ENCODE measurements at regions not wholly inside any gene's neighbourhood (a gene's known extent, or its start where the extent isn't known, plus 50 kb on each side); places are given as distances from the start of the nearest gene placed in this dataset.

- BruUV-seq (replicated peaks) = no TSS peak
- H3K9me3 ChIP-seq (ENCODE audit: control insufficient read depth, insufficient read depth, low read depth, low read length) = peaks cover 15% of the 10 kb centered on the region; the same call in 1 of the 2 replicates
- H3K4me3 ChIP-seq (ENCODE audit: low read depth in 2 of 2, low read length in 2 of 2) = no peak overlapping the region
- intact Hi-C loops (cut with micrococcal nuclease; ENCODE audit: unreplicated experiment) (no loop called here), in situ Hi-C loops (cut with HindIII; ENCODE audit: low pct_unique_long_range_greater_than_20kb, low sequenced_read_pairs) (no loop called here)
- POLR2A ChIA-PET = no interaction called here
- H3K27ac ChIP-seq (ENCODE audit: low read length) = no peak overlapping the region
- no peaks in the 10 kb centered on the region for H3K27me3 ChIP-seq (ENCODE audit: control insufficient read depth, insufficient read depth, low read length)
- DNase-seq (ENCODE audit: low read depth, low spot score) (no peak), ATAC-seq (no peak)
- no peaks in the 10 kb centered on the region for H3K36me3 ChIP-seq (ENCODE audit: control insufficient read depth, insufficient read depth, low read length)
- CTCF ChIA-PET = no interaction called here
- H3K4me1 ChIP-seq (ENCODE audit: control insufficient read depth, insufficient read depth, low read length) = no peaks in the 10 kb centered on the region
- TF ChIP-seq REST (IDR thresholded peaks at IDR 0.05; ENCODE audit: insufficient read depth in 1 of 2, low read depth in 2 of 2, low read length in 1 of 2) = no peak
- TF ChIP-seq POLR2AphosphoS5 (IDR thresholded peaks at IDR 0.05; ENCODE audit: low read depth, low read length) = no peak
- TF ChIP-seq TCF7L2 (IDR thresholded peaks at IDR 0.05; ENCODE audit: low read depth, low read length) = no peak
These were observed 66.6 kb downstream of the TNFAIP3 start for GRCh38 chr6:137933696-137934095.

GRCh38 chr6:137936798-137937197, 69.7 kb downstream of the TNFAIP3 start:
- DNase-seq (ENCODE audit: low read depth, low spot score) (no peak), ATAC-seq (no peak)
- no TSS peak for BruUV-seq (replicated peaks)
- POLR2A ChIA-PET = no interaction called here
- CTCF ChIA-PET = no interaction called here
- no peak overlapping the region for H3K4me3 ChIP-seq (ENCODE audit: low read depth in 2 of 2, low read length in 2 of 2)
- TF ChIP-seq REST (IDR thresholded peaks at IDR 0.05; ENCODE audit: insufficient read depth in 1 of 2, low read depth in 2 of 2, low read length in 1 of 2) (no peak), TCF7L2 (IDR thresholded peaks at IDR 0.05; ENCODE audit: low read depth, low read length) (no peak), CTCF (IDR thresholded peaks at IDR 0.05) (no peak), SIN3A (IDR thresholded peaks at IDR 0.05; ENCODE audit: borderline replicate concordance, insufficient read depth, low read depth, low read length) (no peak), POLR2AphosphoS5 (IDR thresholded peaks at IDR 0.05; ENCODE audit: low read depth, low read length) (no peak)
- no peaks in the 10 kb centered on the region for H3K36me3 ChIP-seq (ENCODE audit: control insufficient read depth, insufficient read depth, low read length)
- H3K9me3 ChIP-seq (ENCODE audit: control insufficient read depth, insufficient read depth, low read depth, low read length) = peaks cover 16% of the 10 kb centered on the region; the same call in 1 of the 2 replicates
- H3K4me1 ChIP-seq (ENCODE audit: control insufficient read depth, insufficient read depth, low read length) = no peaks in the 10 kb centered on the region
- intact Hi-C loops (cut with micrococcal nuclease; ENCODE audit: unreplicated experiment) (no loop called here), in situ Hi-C loops (cut with HindIII; ENCODE audit: low pct_unique_long_range_greater_than_20kb, low sequenced_read_pairs) (no loop called here)
- H3K27me3 ChIP-seq (ENCODE audit: control insufficient read depth, insufficient read depth, low read length) = no peaks in the 10 kb centered on the region; the same call in 1 of the 2 replicates
- no peak overlapping the region for H3K27ac ChIP-seq (ENCODE audit: low read length)

All from Panc1 (cell line).